Endothelial cell of umbilical vein (primary cell): ENCODE measurements at regions not wholly inside any gene's neighbourhood (a gene's known extent, or its start where the extent isn't known, plus 50 kb on each side); places are given as distances from the start of the nearest gene placed in this dataset.

Experiments used
- BruUV-seq: library from RNA; stranded (reverse); fragments of 400-500 nt; replicated peaks from 2 replicates; lab custom pipeline; 2021; lab: Mats Ljungman, UMichigan
- CTCF ChIA-PET: fragments of 300-600, 350-600 bp; sonication (Branson Sonifier 250); formaldehyde crosslinking; loops from one replicate; lab custom pipeline; 2021; ENCODE audit warnings: antibody characterized with exemption, inconsistent platforms; lab: Charles Lee
- POLR2A ChIA-PET: fragments of 300-600, 350-600 bp; sonication (Branson Sonifier 250); formaldehyde crosslinking; loops from one replicate; lab custom pipeline; 2021; ENCODE audit warnings: antibody characterized with exemption, inconsistent platforms; lab: Charles Lee
- DNase-seq: peaks from one replicate; pipeline ENCODE4 v3.0.0-alpha.2; 2011; ENCODE audit warnings: low read depth, low spot score
- FAIRE-seq: peaks from 2 replicates; lab custom pipeline; 2011; peaks lifted over from hg19 to GRCh38; lab: Jason Lieb, UNC
- H2AFZ ChIP-seq: 2 replicates; pipeline ENCODE4 v1.6.0; 2012; ENCODE audit warnings: low read depth, low read length, control low read depth, inconsistent platforms
- H3K27ac ChIP-seq: 2 replicates; pipeline ENCODE4 v1.5.1; 2011; ENCODE audit warnings: low read depth, mild to moderate bottlenecking, control low read depth, low read length, moderate library complexity; ENCODE audit not compliant: insufficient read depth
- H3K27me3 ChIP-seq, 2 experiments: 2 replicates each; pipeline versions ENCODE4 v1.6.0 to v1.6.1; 2011; ENCODE audit warnings: low read length in 2 of 2, mixed read lengths in 1 of 2; ENCODE audit not compliant: control insufficient read depth in 2 of 2, insufficient read depth in 2 of 2
- H3K36me3 ChIP-seq, 2 experiments: 2 replicates in 1 of 2; 3 replicates in 1 of 2; pipeline ENCODE4 v1.5.1; 2011; ENCODE audit warnings: low read length in 2 of 2, mild to moderate bottlenecking in 1 of 2, moderate library complexity in 1 of 2; ENCODE audit not compliant: control insufficient read depth in 2 of 2, insufficient read depth in 2 of 2; ENCODE audit errors: extremely low read depth in 1 of 2
- H3K4me1 ChIP-seq: 3 replicates; pipeline ENCODE4 v1.5.1; 2011; ENCODE audit warnings: mild to moderate bottlenecking, low read length; ENCODE audit not compliant: control insufficient read depth, insufficient read depth; ENCODE audit errors: extremely low read depth
- H3K4me2 ChIP-seq: 2 replicates; pipeline ENCODE4 v1.6.1; 2011; ENCODE audit warnings: low read length, control low read depth, mixed read lengths; ENCODE audit not compliant: insufficient read depth
- H3K4me3 ChIP-seq, 3 experiments: fragments of 200-600 bp in 1 of 3; sonication (generic), shearing (Covaris generic) in 1 of 3; replicated peaks in 1 of 3; 2 replicates each; pipeline ENCODE4 v1.5.1; 2011 to 2016; ENCODE audit warnings: control low read depth in 3 of 3, low read length in 3 of 3, mild to moderate bottlenecking in 2 of 3, inconsistent platforms in 1 of 3, low read depth in 1 of 3, moderate library complexity in 1 of 3; ENCODE audit not compliant: insufficient read depth in 1 of 3
- H3K79me2 ChIP-seq: 2 replicates; pipeline ENCODE4 v1.6.0; 2012; ENCODE audit warnings: low read length, inconsistent platforms; ENCODE audit not compliant: control insufficient read depth, insufficient read depth
- H3K9ac ChIP-seq: replicated peaks from 2 replicates; pipeline ENCODE3; 2011; ENCODE audit warnings: low read length, control low read depth; ENCODE audit not compliant: insufficient read depth; ENCODE audit errors: extremely low read depth
- H3K9me1 ChIP-seq: replicated peaks from 3 replicates; pipeline ENCODE4 v1.6.0; 2011; ENCODE audit warnings: mild to moderate bottlenecking, low read length; ENCODE audit not compliant: control insufficient read depth, insufficient read depth; ENCODE audit errors: extremely low read depth
- H3K9me3 ChIP-seq: replicated peaks from 2 replicates; pipeline ENCODE4 v1.5.1; 2012; ENCODE audit warnings: low read length, inconsistent platforms; ENCODE audit not compliant: control insufficient read depth, insufficient read depth
- H4K20me1 ChIP-seq: replicated peaks from 2 replicates; pipeline ENCODE3; 2011; ENCODE audit warnings: mild to moderate bottlenecking, low read length; ENCODE audit not compliant: control insufficient read depth, insufficient read depth; ENCODE audit errors: extremely low read depth
- CTCF ChIP-seq, 2 donors: IDR thresholded peaks; 1 replicate in 1 of 2; 2 replicates in 1 of 2; pipeline ENCODE4 v1.5.1; 2011; ENCODE audit warnings: low read length in 2 of 2, mild to moderate bottlenecking in 2 of 2, moderate library complexity in 2 of 2, control low read depth in 1 of 2, inconsistent platforms in 1 of 2, low read depth in 1 of 2; ENCODE audit not compliant: insufficient read depth in 1 of 2; ENCODE audit errors: extremely low read depth in 1 of 2
- EZH2 ChIP-seq: IDR thresholded peaks from 2 replicates; pipeline ENCODE4 v1.6.1; 2012; ENCODE audit warnings: borderline replicate concordance, low read depth, mild to moderate bottlenecking, moderate library complexity, low read length, inconsistent platforms; ENCODE audit not compliant: severe bottlenecking
- FOS ChIP-seq: IDR thresholded peaks from 2 replicates; pipeline ENCODE4 v1.6.1; 2011; ENCODE audit warnings: mild to moderate bottlenecking, low read length, moderate library complexity, borderline replicate concordance; ENCODE audit not compliant: insufficient read depth
- GATA2 ChIP-seq: IDR thresholded peaks from 2 replicates; pipeline ENCODE4 v1.7.0; 2011; ENCODE audit warnings: low read depth, mild to moderate bottlenecking, moderate library complexity, mixed read lengths, low read length; ENCODE audit not compliant: insufficient read length, insufficient read depth
- JUN ChIP-seq: IDR thresholded peaks from 2 replicates; pipeline ENCODE4 v1.6.1; 2011; ENCODE audit warnings: borderline replicate concordance, low read depth; ENCODE audit not compliant: insufficient read length, insufficient read depth
- MYC ChIP-seq: IDR thresholded peaks from one replicate; pipeline ENCODE4 v1.6.1; 2011; ENCODE audit warnings: mild to moderate bottlenecking, low read depth, low read length
- POLR2A ChIP-seq: IDR thresholded peaks from 2 replicates; pipeline ENCODE4 v1.6.1; 2012; ENCODE audit warnings: low read depth, mild to moderate bottlenecking, control low read depth, low read length
- POLR2AphosphoS5 ChIP-seq: IDR thresholded peaks from 2 replicates; pipeline ENCODE4 v1.6.1; 2012; ENCODE audit warnings: low read depth, mild to moderate bottlenecking, control low read depth, low read length, moderate library complexity; ENCODE audit not compliant: insufficient read depth
- dilution Hi-C: fragments of 300-500 bp; cut with MboI; formaldehyde crosslinking; loops from one replicate; pipeline ENCODE4 v1.15.0; 2019; ENCODE audit warnings: low sequenced_read_pairs; ENCODE audit not compliant: extremely low pct_ligation_motif_present
- intact Hi-C: fragments of 100-400 bp; cut with micrococcal nuclease; formaldehyde crosslinking; loops from one replicate; pipeline ENCODE4 v1.10.0; 2022
- TF ChIP-seq, protein P1 (sequence below): IDR thresholded peaks from 2 replicates; pipeline ENCODE4 v1.6.1; 2011; ENCODE audit not compliant: insufficient read depth, insufficient read length

- no peak for FAIRE-seq
- no peak overlapping the region for H3K27ac ChIP-seq
- intact Hi-C loops (no loop called here), dilution Hi-C loops (no loop called here)
- no peak overlapping the region for H3K4me2 ChIP-seq
- H3K9me3 ChIP-seq, result no peaks in the 10 kb centered on the region
- H3K79me2 ChIP-seq, result no peaks in the 10 kb centered on the region
- H3K4me3 ChIP-seq, result no peak overlapping the region
- H2AFZ ChIP-seq, result no peak overlapping the region
- H3K4me1 ChIP-seq, result no peaks in the 10 kb centered on the region
- H3K36me3 ChIP-seq, result no peaks in the 10 kb centered on the region
- no peaks in the 10 kb centered on the region for H4K20me1 ChIP-seq
- H3K27me3 ChIP-seq, result no peaks in the 10 kb centered on the region
- BruUV-seq, result no TSS peak
- POLR2A ChIA-PET, result no interaction called here
- no peak for DNase-seq
- no peaks in the 10 kb centered on the region for H3K9me1 ChIP-seq
- TF ChIP-seq GATA2 (no peak), POLR2AphosphoS5 (no peak), POLR2A (no peak), EZH2 (no peak), CTCF (IDR thresholded peaks at IDR 0.05; ENCODE audit: extremely low read depth in 1 of 2, insufficient read depth in 1 of 2, low read depth in 1 of 2, low read length in 2 of 2) (no peak), JUN (no peak), MYC (no peak), FOS (no peak)
- TF ChIP-seq, protein P1, sequence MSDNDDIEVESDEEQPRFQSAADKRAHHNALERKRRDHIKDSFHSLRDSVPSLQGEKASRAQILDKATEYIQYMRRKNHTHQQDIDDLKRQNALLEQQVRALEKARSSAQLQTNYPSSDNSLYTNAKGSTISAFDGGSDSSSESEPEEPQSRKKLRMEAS, result no peak
- CTCF ChIA-PET, result interaction anchor here (0.9 to 1.4 kb wide), 3 partner anchors 8 to 415 kb away, joined by 3 read pairs; no protein-coding TSS in a partner anchor
- no peak overlapping the region for H3K9ac ChIP-seq
Observed at GRCh38 chr2:33680644-33681363, 81.7 kb upstream of the FAM98A start.
